Peyer's patch (tissue), 4 donors: ENCODE measurements at regions not wholly inside any gene's neighbourhood (a gene's known extent, or its start where the extent isn't known, plus 50 kb on each side); places are given as distances from the start of the nearest gene placed in this dataset.

Experiments
- CTCF ChIP-seq, 6 experiments: fragments of 450-650 bp in 4 of 6; fragments of 200-600 bp in 2 of 6; sonication (generic) in 1 of 6; IDR thresholded peaks; one replicate each; pipeline ENCODE4 v1.5.1; 2017 to 2019; ENCODE audit warnings: antibody characterized with exemption in 6 of 6, mild to moderate bottlenecking in 3 of 6, moderate library complexity in 1 of 6
- POLR2A ChIP-seq, 2 donors: fragments of 450-650 bp; IDR thresholded peaks; one replicate each; pipeline ENCODE4 v1.5.1; 2017; ENCODE audit warnings: antibody characterized with exemption in 2 of 2, mild to moderate bottlenecking in 2 of 2, moderate library complexity in 2 of 2

GRCh38 chr3:168615493-168616020 lies 519.8 kb upstream of the GOLIM4 start:
- TF ChIP-seq CTCF (IDR thresholded peaks at IDR 0.05), result no peak
- no peak for TF ChIP-seq POLR2A (IDR thresholded peaks at IDR 0.05)
